GM12864 (cell line): ENCODE measurements at regions not wholly inside any gene's neighbourhood (a gene's known extent, or its start where the extent isn't known, plus 50 kb on each side); places are given as distances from the start of the nearest gene placed in this dataset.

Experiments
- DNase-seq: peaks from one replicate; pipeline ENCODE4 v3.0.0-alpha.2; 2011; ENCODE audit warnings: low read depth
- H3K4me3 ChIP-seq: 2 replicates; pipeline ENCODE4 v1.5.1; 2011; ENCODE audit warnings: mild to moderate bottlenecking, low read depth, low read length, control low read depth
- CTCF ChIP-seq: IDR thresholded peaks from 2 replicates; pipeline ENCODE4 v1.5.1; 2011; ENCODE audit warnings: low read depth, mild to moderate bottlenecking, moderate library complexity, low read length, control low read depth, inconsistent platforms; ENCODE audit errors: missing control alignments

GRCh38 chr4:30924495-30924894 is 204.3 kb downstream of the PCDH7 start:
- no peak overlapping the region for H3K4me3 ChIP-seq
- no peak for DNase-seq
- no peak for TF ChIP-seq CTCF

GRCh38 chr4:30929649-30930048 is 209.5 kb downstream of the PCDH7 start:
- no peak overlapping the region for H3K4me3 ChIP-seq
- DNase-seq, result no peak
- no peak for TF ChIP-seq CTCF

- TF ChIP-seq CTCF, result no peak
- DNase-seq, result no peak
- no peak overlapping the region for H3K4me3 ChIP-seq
Measured at GRCh38 chr4:30930276-30930675, 210.1 kb downstream of the PCDH7 start.

GRCh38 chr4:30932581-30932980 is 212.4 kb downstream of the PCDH7 start:
- DNase-seq, result no peak
- no peak overlapping the region for H3K4me3 ChIP-seq
- no peak for TF ChIP-seq CTCF

GRCh38 chr4:30939069-30939468 is 218.9 kb downstream of the PCDH7 start:
- no peak for DNase-seq
- no peak for TF ChIP-seq CTCF
- H3K4me3 ChIP-seq, result no peak overlapping the region

- no peak for DNase-seq
- TF ChIP-seq CTCF, result no peak
- no peak overlapping the region for H3K4me3 ChIP-seq
Measured at GRCh38 chr4:30939684-30940083, 219.5 kb downstream of the PCDH7 start.

GRCh38 chr4:30941641-30942040 is 221.5 kb downstream of the PCDH7 start:
- no peak overlapping the region for H3K4me3 ChIP-seq
- no peak for TF ChIP-seq CTCF
- DNase-seq, result no peak
